ENCODE measurements at regions not wholly inside any gene's neighbourhood (a gene's known extent, or its start where the extent isn't known, plus 50 kb on each side); places are given as distances from the start of the nearest gene placed in this dataset.

GRCh38 chr2:157173740-157174184 lies 83.7 kb upstream of the GALNT5 start:
- Histone ChIP-seq H3K4me1 (ENCODE audit: low read length) (no peaks in the 10 kb centered on the region), H3K36me3 (ENCODE audit: insufficient read depth, low read length) (no peaks in the 10 kb centered on the region), H3K79me2 (ENCODE audit: low read length) (no peaks in the 10 kb centered on the region), H3K27me3 (ENCODE audit: low read length) (no peaks in the 10 kb centered on the region), H3K4me2 (ENCODE audit: low read depth, low read length, poor library complexity, severe bottlenecking) (no peak overlapping the region), H3K9me3 (ENCODE audit: low read length) (no peaks in the 10 kb centered on the region), H3K27ac (ENCODE audit: low read length) (no peak overlapping the region), H3K9me2 (replicated peaks; ENCODE audit: insufficient read depth, low read length) (no peaks in the 10 kb centered on the region), H2AFZ (ENCODE audit: low read length) (no peak overlapping the region), H3K9ac (ENCODE audit: low read length) (no peak overlapping the region), H3K4me3 (ENCODE audit: low read length) (no peak overlapping the region), H4K20me1 (ENCODE audit: insufficient read depth, low read depth, low read length) (no peaks in the 10 kb centered on the region)
- no peak for DNase-seq

GRCh38 chr2:157174321-157174720 lies 83.2 kb upstream of the GALNT5 start:
- no peaks in the 10 kb centered on the region for H3K27me3 ChIP-seq (ENCODE audit: low read length)
- H4K20me1 ChIP-seq (ENCODE audit: insufficient read depth, low read depth, low read length): no peaks in the 10 kb centered on the region
- no peaks in the 10 kb centered on the region for H3K9me2 ChIP-seq (replicated peaks; ENCODE audit: insufficient read depth, low read length)
- no peaks in the 10 kb centered on the region for H3K36me3 ChIP-seq (ENCODE audit: insufficient read depth, low read length)
- no peak for DNase-seq
- H3K79me2 ChIP-seq (ENCODE audit: low read length): no peaks in the 10 kb centered on the region
- no peak overlapping the region for H3K4me2 ChIP-seq (ENCODE audit: low read depth, low read length, poor library complexity, severe bottlenecking)
- no peak overlapping the region for H3K27ac ChIP-seq (ENCODE audit: low read length)
- H3K9ac ChIP-seq (ENCODE audit: low read length): no peak overlapping the region
- no peaks in the 10 kb centered on the region for H3K4me1 ChIP-seq (ENCODE audit: low read length)
- H2AFZ ChIP-seq (ENCODE audit: low read length): no peak overlapping the region
- no peak overlapping the region for H3K4me3 ChIP-seq (ENCODE audit: low read length)
- H3K9me3 ChIP-seq (ENCODE audit: low read length): no peaks in the 10 kb centered on the region

- Histone ChIP-seq H3K9me2 (replicated peaks; ENCODE audit: insufficient read depth, low read length) (no peaks in the 10 kb centered on the region), H4K20me1 (ENCODE audit: insufficient read depth, low read depth, low read length) (no peaks in the 10 kb centered on the region), H3K27me3 (ENCODE audit: low read length) (no peaks in the 10 kb centered on the region)
Observed at GRCh38 chr2:157176602-157177001, 80.9 kb upstream of the GALNT5 start.

GRCh38 chr2:157178874-157179273 lies 78.6 kb upstream of the GALNT5 start:
- Histone ChIP-seq H3K9me2 (replicated peaks; ENCODE audit: insufficient read depth, low read length) (no peaks in the 10 kb centered on the region), H3K36me3 (ENCODE audit: insufficient read depth, low read length) (no peaks in the 10 kb centered on the region), H3K79me2 (ENCODE audit: low read length) (no peaks in the 10 kb centered on the region), H3K4me2 (ENCODE audit: low read depth, low read length, poor library complexity, severe bottlenecking) (no peak overlapping the region), H3K27me3 (ENCODE audit: low read length) (no peaks in the 10 kb centered on the region), H2AFZ (ENCODE audit: low read length) (no peak overlapping the region), H3K9ac (ENCODE audit: low read length) (no peak overlapping the region), H3K4me1 (ENCODE audit: low read length) (no peaks in the 10 kb centered on the region), H3K9me3 (ENCODE audit: low read length) (no peaks in the 10 kb centered on the region), H4K20me1 (ENCODE audit: insufficient read depth, low read depth, low read length) (no peaks in the 10 kb centered on the region), H3K27ac (ENCODE audit: low read length) (no peak overlapping the region), H3K4me3 (ENCODE audit: low read length) (no peak overlapping the region)
- DNase-seq: peak; percentile 43

More at GRCh38 chr2:157176602-157177001, 80.9 kb upstream of the GALNT5 start:
- no peaks in the 10 kb centered on the region for H3K79me2 ChIP-seq (ENCODE audit: low read length)
- H3K4me3 ChIP-seq (ENCODE audit: low read length): no peak overlapping the region
- H3K4me2 ChIP-seq (ENCODE audit: low read depth, low read length, poor library complexity, severe bottlenecking): no peak overlapping the region
- H3K9ac ChIP-seq (ENCODE audit: low read length): no peak overlapping the region
- H3K27ac ChIP-seq (ENCODE audit: low read length): no peak overlapping the region
- no peak overlapping the region for H2AFZ ChIP-seq (ENCODE audit: low read length)
- H3K4me1 ChIP-seq (ENCODE audit: low read length): no peaks in the 10 kb centered on the region
- no peak for DNase-seq
- no peaks in the 10 kb centered on the region for H3K9me3 ChIP-seq (ENCODE audit: low read length)
- no peaks in the 10 kb centered on the region for H3K36me3 ChIP-seq (ENCODE audit: insufficient read depth, low read length)

GRCh38 chr2:157179324-157180105 lies 78.0 kb upstream of the GALNT5 start:
- no peak for DNase-seq
- H4K20me1 ChIP-seq (ENCODE audit: insufficient read depth, low read depth, low read length): no peaks in the 10 kb centered on the region
- no peaks in the 10 kb centered on the region for H3K4me1 ChIP-seq (ENCODE audit: low read length)
- no peaks in the 10 kb centered on the region for H3K9me2 ChIP-seq (replicated peaks; ENCODE audit: insufficient read depth, low read length)
- no peaks in the 10 kb centered on the region for H3K36me3 ChIP-seq (ENCODE audit: insufficient read depth, low read length)
- H3K4me2 ChIP-seq (ENCODE audit: low read depth, low read length, poor library complexity, severe bottlenecking): no peak overlapping the region
- H2AFZ ChIP-seq (ENCODE audit: low read length): no peak overlapping the region
- H3K27me3 ChIP-seq (ENCODE audit: low read length): no peaks in the 10 kb centered on the region
- H3K79me2 ChIP-seq (ENCODE audit: low read length): no peaks in the 10 kb centered on the region
- H3K4me3 ChIP-seq (ENCODE audit: low read length): no peak overlapping the region
- no peaks in the 10 kb centered on the region for H3K9me3 ChIP-seq (ENCODE audit: low read length)
- no peak overlapping the region for H3K27ac ChIP-seq (ENCODE audit: low read length)
- H3K9ac ChIP-seq (ENCODE audit: low read length): no peak overlapping the region

GRCh38 chr2:157180359-157180758 lies 77.1 kb upstream of the GALNT5 start:
- H3K79me2 ChIP-seq (ENCODE audit: low read length): no peaks in the 10 kb centered on the region
- no peak overlapping the region for H3K27ac ChIP-seq (ENCODE audit: low read length)
- no peaks in the 10 kb centered on the region for H3K4me1 ChIP-seq (ENCODE audit: low read length)
- no peak overlapping the region for H3K9ac ChIP-seq (ENCODE audit: low read length)
- no peak overlapping the region for H2AFZ ChIP-seq (ENCODE audit: low read length)
- H3K9me2 ChIP-seq (replicated peaks; ENCODE audit: insufficient read depth, low read length): no peaks in the 10 kb centered on the region
- H4K20me1 ChIP-seq (ENCODE audit: insufficient read depth, low read depth, low read length): no peaks in the 10 kb centered on the region
- H3K9me3 ChIP-seq (ENCODE audit: low read length): no peaks in the 10 kb centered on the region
- no peak overlapping the region for H3K4me2 ChIP-seq (ENCODE audit: low read depth, low read length, poor library complexity, severe bottlenecking)
- H3K36me3 ChIP-seq (ENCODE audit: insufficient read depth, low read length): no peaks in the 10 kb centered on the region
- no peak overlapping the region for H3K4me3 ChIP-seq (ENCODE audit: low read length)
- DNase-seq: no peak
- H3K27me3 ChIP-seq (ENCODE audit: low read length): no peaks in the 10 kb centered on the region

- Histone ChIP-seq H2AFZ (ENCODE audit: low read length) (no peak overlapping the region), H3K9ac (ENCODE audit: low read length) (no peak overlapping the region), H3K36me3 (ENCODE audit: insufficient read depth, low read length) (no peaks in the 10 kb centered on the region), H3K27me3 (ENCODE audit: low read length) (no peaks in the 10 kb centered on the region), H3K9me3 (ENCODE audit: low read length) (no peaks in the 10 kb centered on the region), H3K4me3 (ENCODE audit: low read length) (no peak overlapping the region), H3K9me2 (replicated peaks; ENCODE audit: insufficient read depth, low read length) (no peaks in the 10 kb centered on the region), H3K4me1 (ENCODE audit: low read length) (no peaks in the 10 kb centered on the region), H3K27ac (ENCODE audit: low read length) (no peak overlapping the region), H3K79me2 (ENCODE audit: low read length) (no peaks in the 10 kb centered on the region), H4K20me1 (ENCODE audit: insufficient read depth, low read depth, low read length) (no peaks in the 10 kb centered on the region), H3K4me2 (ENCODE audit: low read depth, low read length, poor library complexity, severe bottlenecking) (no peak overlapping the region)
- no peak for DNase-seq
Observed at GRCh38 chr2:157181234-157181633, 76.3 kb upstream of the GALNT5 start.

GRCh38 chr2:157182204-157182709 lies 75.2 kb upstream of the GALNT5 start:
- H3K36me3 ChIP-seq (ENCODE audit: insufficient read depth, low read length): no peaks in the 10 kb centered on the region
- H3K9ac ChIP-seq (ENCODE audit: low read length): no peak overlapping the region
- no peak overlapping the region for H3K4me2 ChIP-seq (ENCODE audit: low read depth, low read length, poor library complexity, severe bottlenecking)
- DNase-seq: no peak
- no peaks in the 10 kb centered on the region for H3K4me1 ChIP-seq (ENCODE audit: low read length)
- H3K9me3 ChIP-seq (ENCODE audit: low read length): no peaks in the 10 kb centered on the region
- no peaks in the 10 kb centered on the region for H3K9me2 ChIP-seq (replicated peaks; ENCODE audit: insufficient read depth, low read length)
- H3K27ac ChIP-seq (ENCODE audit: low read length): no peak overlapping the region
- no peaks in the 10 kb centered on the region for H3K27me3 ChIP-seq (ENCODE audit: low read length)
- no peak overlapping the region for H3K4me3 ChIP-seq (ENCODE audit: low read length)
- H4K20me1 ChIP-seq (ENCODE audit: insufficient read depth, low read depth, low read length): no peaks in the 10 kb centered on the region
- no peaks in the 10 kb centered on the region for H3K79me2 ChIP-seq (ENCODE audit: low read length)
- H2AFZ ChIP-seq (ENCODE audit: low read length): no peak overlapping the region
